Gastrocnemius medialis (tissue), 4 donors: ENCODE measurements at regions not wholly inside any gene's neighbourhood (a gene's known extent, or its start where the extent isn't known, plus 50 kb on each side); places are given as distances from the start of the nearest gene placed in this dataset.

Source experiments
- ATAC-seq, 2 donors: fragments of 150-250 bp; one replicate each; pipeline ENCODE4 v1.9.1; 2016
- DNase-seq, 2 donors: peaks; one replicate each; pipeline ENCODE4 v3.0.0-alpha.2; 2019
- H3K27ac ChIP-seq, 4 donors: fragments of 200-600 bp; sonication (generic); 1 replicate in 1 of 4; 2 replicates in 3 of 4; pipeline ENCODE4 v1.5.1; 2016 to 2018; ENCODE audit warnings: mild to moderate bottlenecking in 2 of 4, moderate library complexity in 1 of 4
- H3K27me3 ChIP-seq, 3 donors: fragments of 200-600 bp; sonication (generic) in 2 of 3; 1 replicate in 1 of 3; 2 replicates in 2 of 3; pipeline versions ENCODE4 v1.5.1 to v1.6.0; 2016 to 2019; ENCODE audit warnings: mild to moderate bottlenecking in 1 of 3, moderate library complexity in 1 of 3
- H3K36me3 ChIP-seq, 2 donors: fragments of 200-600 bp; sonication (generic) in 1 of 2; one replicate each; pipeline ENCODE4 v1.5.1; 2017 to 2018
- H3K4me1 ChIP-seq, 2 donors: fragments of 200-600 bp; sonication (generic) in 1 of 2; one replicate each; pipeline ENCODE4 v1.5.1; 2016 to 2017; ENCODE audit warnings: mild to moderate bottlenecking in 2 of 2
- H3K4me3 ChIP-seq, 4 donors: fragments of 200-600 bp; sonication (generic) in 3 of 4; 1 replicate in 1 of 4; 2 replicates in 3 of 4; pipeline ENCODE4 v1.5.1; 2016 to 2019; ENCODE audit warnings: mild to moderate bottlenecking in 2 of 4
- H3K9me3 ChIP-seq, 3 donors: fragments of 200-600 bp; sonication (generic) in 2 of 3; 1 replicate in 1 of 3; 2 replicates in 2 of 3; pipeline ENCODE4 v1.5.1; 2016 to 2019
- POLR2A ChIP-seq, 2 donors: fragments of 450-650 bp; IDR thresholded peaks; one replicate each; pipeline ENCODE4 v1.6.1; 2017; ENCODE audit warnings: antibody characterized with exemption in 2 of 2, mild to moderate bottlenecking in 2 of 2, moderate library complexity in 2 of 2
- in situ Hi-C, 4 donors: fragments of 200-750 bp; cut with MboI; loops; one replicate each; pipeline versions ENCODE4 v1.15.0 to v1.8.0; 2017; ENCODE audit warnings: low sequenced_read_pairs in 4 of 4
- intact Hi-C: fragments of 100-400 bp; cut with DNase I; formaldehyde crosslinking; loops from one replicate; pipeline ENCODE4 v1.15.1; 2023; ENCODE audit warnings: low total_unique reads
- TF ChIP-seq, protein P1 (sequence below), 5 experiments: fragments of 450-650 bp in 3 of 5; fragments of 200-600 bp in 2 of 5; sonication (generic) in 2 of 5; IDR thresholded peaks in 4 of 5; conservative IDR thresholded peaks in 1 of 5; 1 replicate in 4 of 5; 2 replicates in 1 of 5; pipeline ENCODE4 v1.5.1; 2016 to 2019; ENCODE audit warnings: antibody characterized with exemption in 5 of 5, mild to moderate bottlenecking in 3 of 5, moderate library complexity in 3 of 5

DNA sequence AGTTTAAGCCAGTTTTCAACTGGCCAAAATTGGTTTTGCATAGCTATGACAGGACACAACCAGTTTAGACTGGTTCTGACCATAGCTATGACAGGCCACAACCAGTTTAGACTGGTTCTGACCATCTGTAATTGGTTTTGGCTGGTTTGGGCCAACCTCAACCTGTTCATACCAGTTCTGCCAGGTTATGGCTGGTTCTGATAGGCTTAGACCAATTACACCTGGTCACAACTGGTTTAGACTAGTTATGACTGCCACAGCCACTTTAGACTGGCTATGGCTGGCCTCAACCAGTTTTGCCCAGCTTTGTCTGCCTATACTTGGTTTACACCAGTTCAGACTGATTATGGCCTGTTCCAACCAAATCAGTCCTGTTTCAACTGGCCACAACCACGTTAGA, 353.2 kb upstream of the CAMK1G start:
- in situ Hi-C loops (no loop called here), intact Hi-C loops (no loop called here)
- H3K4me1 ChIP-seq = no peaks in the 10 kb centered on the region
- TF ChIP-seq POLR2A (IDR thresholded peaks at IDR 0.05) = no peak
- TF ChIP-seq, protein P1, sequence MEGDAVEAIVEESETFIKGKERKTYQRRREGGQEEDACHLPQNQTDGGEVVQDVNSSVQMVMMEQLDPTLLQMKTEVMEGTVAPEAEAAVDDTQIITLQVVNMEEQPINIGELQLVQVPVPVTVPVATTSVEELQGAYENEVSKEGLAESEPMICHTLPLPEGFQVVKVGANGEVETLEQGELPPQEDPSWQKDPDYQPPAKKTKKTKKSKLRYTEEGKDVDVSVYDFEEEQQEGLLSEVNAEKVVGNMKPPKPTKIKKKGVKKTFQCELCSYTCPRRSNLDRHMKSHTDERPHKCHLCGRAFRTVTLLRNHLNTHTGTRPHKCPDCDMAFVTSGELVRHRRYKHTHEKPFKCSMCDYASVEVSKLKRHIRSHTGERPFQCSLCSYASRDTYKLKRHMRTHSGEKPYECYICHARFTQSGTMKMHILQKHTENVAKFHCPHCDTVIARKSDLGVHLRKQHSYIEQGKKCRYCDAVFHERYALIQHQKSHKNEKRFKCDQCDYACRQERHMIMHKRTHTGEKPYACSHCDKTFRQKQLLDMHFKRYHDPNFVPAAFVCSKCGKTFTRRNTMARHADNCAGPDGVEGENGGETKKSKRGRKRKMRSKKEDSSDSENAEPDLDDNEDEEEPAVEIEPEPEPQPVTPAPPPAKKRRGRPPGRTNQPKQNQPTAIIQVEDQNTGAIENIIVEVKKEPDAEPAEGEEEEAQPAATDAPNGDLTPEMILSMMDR (IDR thresholded peaks at IDR 0.05 in 4 of 5, conservative IDR thresholded peaks at IDR 0.05 in 1 of 5) = no peak
- peaks cover 0 to 9% (median 5%) of the 10 kb centered on the region in 3 donors for H3K27me3 ChIP-seq
- no peak for DNase-seq
- H3K4me3 ChIP-seq = no peak overlapping the region
- no peak overlapping the region for H3K27ac ChIP-seq
- no peaks in the 10 kb centered on the region for H3K36me3 ChIP-seq
- no peaks in the 10 kb centered on the region for H3K9me3 ChIP-seq
- no peak for ATAC-seq

- in situ Hi-C loops = no loop called here
- no peak for ATAC-seq
These were observed 351.9 kb upstream of the CAMK1G start for GRCh38 chr1:209231476-209232156.

GRCh38 chr1:209232197-209232596, 351.3 kb upstream of the CAMK1G start:
- H3K27ac ChIP-seq = no peak overlapping the region
- TF ChIP-seq POLR2A (IDR thresholded peaks at IDR 0.05) = no peak
- TF ChIP-seq, protein P1 (IDR thresholded peaks at IDR 0.05 in 4 of 5, conservative IDR thresholded peaks at IDR 0.05 in 1 of 5) = no peak
- DNase-seq (no peak), ATAC-seq (no peak)
- peaks cover 0 to 9% (median 5%) of the 10 kb centered on the region in 3 donors for H3K27me3 ChIP-seq
- H3K4me3 ChIP-seq = no peak overlapping the region
- in situ Hi-C loops (no loop called here), intact Hi-C loops (no loop called here)
- no peaks in the 10 kb centered on the region for H3K4me1 ChIP-seq
- no peaks in the 10 kb centered on the region for H3K36me3 ChIP-seq
- no peaks in the 10 kb centered on the region for H3K9me3 ChIP-seq

More at GRCh38 chr1:209231476-209232156, 351.9 kb upstream of the CAMK1G start:
- intact Hi-C loops = no loop called here
- H3K4me3 ChIP-seq = no peak overlapping the region
- DNase-seq = no peak
- H3K36me3 ChIP-seq = no peaks in the 10 kb centered on the region
- no peaks in the 10 kb centered on the region for H3K9me3 ChIP-seq
- H3K4me1 ChIP-seq = no peaks in the 10 kb centered on the region
- no peak for TF ChIP-seq POLR2A (IDR thresholded peaks at IDR 0.05)
- TF ChIP-seq, protein P1 (IDR thresholded peaks at IDR 0.05 in 4 of 5, conservative IDR thresholded peaks at IDR 0.05 in 1 of 5) = no peak
- H3K27ac ChIP-seq = no peak overlapping the region
- peaks cover 0 to 9% (median 5%) of the 10 kb centered on the region in 3 donors for H3K27me3 ChIP-seq

GRCh38 chr1:209232759-209233158, 350.8 kb upstream of the CAMK1G start:
- no peak overlapping the region for H3K4me3 ChIP-seq
- H3K9me3 ChIP-seq = no peaks in the 10 kb centered on the region
- no peak for ATAC-seq
- H3K4me1 ChIP-seq = no peaks in the 10 kb centered on the region
- in situ Hi-C loops (no loop called here), intact Hi-C loops (no loop called here)
- no peak for DNase-seq
- TF ChIP-seq, protein P1 (IDR thresholded peaks at IDR 0.05 in 4 of 5, conservative IDR thresholded peaks at IDR 0.05 in 1 of 5) = no peak
- no peak for TF ChIP-seq POLR2A (IDR thresholded peaks at IDR 0.05)
- H3K27ac ChIP-seq = no peak overlapping the region
- no peaks in the 10 kb centered on the region for H3K36me3 ChIP-seq
- H3K27me3 ChIP-seq = peaks cover 0 to 9% (median 5%) of the 10 kb centered on the region in 3 donors

GRCh38 chr1:209235166-209235565, 348.3 kb upstream of the CAMK1G start:
- Histone ChIP-seq H3K27ac (no peak overlapping the region), H3K27me3 (peaks cover 0 to 9% (median 5%) of the 10 kb centered on the region in 3 donors), H3K4me3 (no peak overlapping the region), H3K4me1 (no peaks in the 10 kb centered on the region), H3K9me3 (no peaks in the 10 kb centered on the region), H3K36me3 (no peaks in the 10 kb centered on the region)
- no peak for ATAC-seq
- in situ Hi-C loops = no loop called here
- no peak for TF ChIP-seq POLR2A (IDR thresholded peaks at IDR 0.05)
- TF ChIP-seq, protein P1 (IDR thresholded peaks at IDR 0.05 in 4 of 5, conservative IDR thresholded peaks at IDR 0.05 in 1 of 5) = no peak
- intact Hi-C loops = no loop called here
- no peak for DNase-seq
